ENCODE measurements at regions not wholly inside any gene's neighbourhood (a gene's known extent, or its start where the extent isn't known, plus 50 kb on each side); places are given as distances from the start of the nearest gene placed in this dataset.

- Histone ChIP-seq H2AFZ (ENCODE audit: insufficient read depth, low read depth, low read length, poor library complexity, severe bottlenecking) (no peak overlapping the region), H4K20me1 (ENCODE audit: insufficient read depth, low read length) (no peaks in the 10 kb centered on the region), H3K27me3 (ENCODE audit: control insufficient read depth in 2 of 2, insufficient read depth in 2 of 2, low read length in 2 of 2) (no peaks in the 10 kb centered on the region), H3K9me3 (replicated peaks in 1 of 2; ENCODE audit: control insufficient read depth in 1 of 2, insufficient read depth in 1 of 2, low read length in 2 of 2) (peaks cover 0 to 20% of the 10 kb centered on the region in 2 donors), H3K27ac (ENCODE audit: low read depth in 1 of 2, low read length in 2 of 2) (no peak overlapping the region), H3K9ac (ENCODE audit: insufficient read depth, low read length, poor library complexity, severe bottlenecking) (no peak overlapping the region), H3K4me3 (replicated peaks in 1 of 3; ENCODE audit: low read depth in 2 of 3, low read length in 3 of 3) (no peak overlapping the region), H3K36me3 (replicated peaks in 1 of 2; ENCODE audit: control insufficient read depth in 1 of 2, insufficient read depth in 2 of 2, low read length in 2 of 2) (no peaks in the 10 kb centered on the region), H3K4me1 (ENCODE audit: control insufficient read depth in 1 of 2, insufficient read depth in 2 of 2, low read length in 2 of 2) (no peaks in the 10 kb centered on the region), H3K4me2 (replicated peaks; ENCODE audit: extremely low read depth, low read length, poor library complexity, severe bottlenecking) (no peak overlapping the region), H3K79me2 (ENCODE audit: insufficient read depth, low read length) (no peaks in the 10 kb centered on the region)
- no peak overlapping the region for H3K4me3 Mint-ChIP-seq
- TF ChIP-seq CTCF (IDR thresholded peaks at IDR 0.05), result no peak
- no peak overlapping the region for H3K27ac Mint-ChIP-seq
- peaks cover 1 to 18% (median 10%) of the 10 kb centered on the region in 7 donors for H3K9me3 Mint-ChIP-seq
- no peaks in the 10 kb centered on the region for H3K36me3 Mint-ChIP-seq
- intact Hi-C loops (cut with micrococcal nuclease), result no loop called here
- no peaks in the 10 kb centered on the region for H3K4me1 Mint-ChIP-seq
- H3K27me3 Mint-ChIP-seq (ENCODE audit: low read depth in 3 of 3), result peaks cover 0 to 3% (median 2%) of the 10 kb centered on the region in 3 donors
- DNase-seq, result no peak
- WGBS (ENCODE audit: insufficient coverage), result 91% methylated on average over 7 of the region's 9 CpGs
Observed at GRCh38 chr6:159376516-159377158, 207.4 kb downstream of the FNDC1 start.

- Mint-ChIP-seq H3K4me3 (no peak overlapping the region), H3K9me3 (peaks cover 3 to 21% (median 12%) of the 10 kb centered on the region in 7 donors), H3K4me1 (no peaks in the 10 kb centered on the region), H3K27ac (no peak overlapping the region), H3K36me3 (no peaks in the 10 kb centered on the region), H3K27me3 (ENCODE audit: low read depth in 3 of 3) (peaks cover 0 to 3% (median 3%) of the 10 kb centered on the region in 3 donors)
- no peak for TF ChIP-seq CTCF (IDR thresholded peaks at IDR 0.05)
- DNase-seq, result no peak
- 93% methylated on average over 19 of the region's 19 CpGs for WGBS (ENCODE audit: insufficient coverage)
- peaks cover 0 to 24% of the 10 kb centered on the region in 2 donors for H3K9me3 ChIP-seq (replicated peaks in 1 of 2; ENCODE audit: control insufficient read depth in 1 of 2, insufficient read depth in 1 of 2, low read length in 2 of 2)
- no peak overlapping the region for H2AFZ ChIP-seq (ENCODE audit: insufficient read depth, low read depth, low read length, poor library complexity, severe bottlenecking)
- H3K79me2 ChIP-seq (ENCODE audit: insufficient read depth, low read length), result no peaks in the 10 kb centered on the region
- H3K27me3 ChIP-seq (ENCODE audit: control insufficient read depth in 2 of 2, insufficient read depth in 2 of 2, low read length in 2 of 2), result no peaks in the 10 kb centered on the region
- H3K36me3 ChIP-seq (replicated peaks in 1 of 2; ENCODE audit: control insufficient read depth in 1 of 2, insufficient read depth in 2 of 2, low read length in 2 of 2), result no peaks in the 10 kb centered on the region
- no peaks in the 10 kb centered on the region for H3K4me1 ChIP-seq (ENCODE audit: control insufficient read depth in 1 of 2, insufficient read depth in 2 of 2, low read length in 2 of 2)
- H3K4me3 ChIP-seq (replicated peaks in 1 of 3; ENCODE audit: low read depth in 2 of 3, low read length in 3 of 3), result no peak overlapping the region
- no peak overlapping the region for H3K9ac ChIP-seq (ENCODE audit: insufficient read depth, low read length, poor library complexity, severe bottlenecking)
- intact Hi-C loops (cut with micrococcal nuclease), result no loop called here
- no peaks in the 10 kb centered on the region for H4K20me1 ChIP-seq (ENCODE audit: insufficient read depth, low read length)
- no peak overlapping the region for H3K27ac ChIP-seq (ENCODE audit: low read depth in 1 of 2, low read length in 2 of 2)
- H3K4me2 ChIP-seq (replicated peaks; ENCODE audit: extremely low read depth, low read length, poor library complexity, severe bottlenecking), result no peak overlapping the region
Observed at GRCh38 chr6:159375014-159375413, 205.8 kb downstream of the FNDC1 start.

All from CD14-positive monocyte (primary cell).